ENCODE measurements at regions not wholly inside any gene's neighbourhood (a gene's known extent, or its start where the extent isn't known, plus 50 kb on each side); places are given as distances from the start of the nearest gene placed in this dataset.

- CTCF ChIA-PET, result interaction anchor here (0.6 kb wide), 1 partner anchor 11 kb away, joined by 3 read pairs; no protein-coding TSS in a partner anchor
- H3K4me1 Mint-ChIP-seq, result peaks cover 72% of the 10 kb centered on the region
- H3K27me3 Mint-ChIP-seq, result peaks cover 18% of the 10 kb centered on the region
- H3K4me3 Mint-ChIP-seq, result no peak overlapping the region
- intact Hi-C loops (cut with micrococcal nuclease), result no loop called here
- H3K27ac Mint-ChIP-seq, result no peak overlapping the region
- no peak for TF ChIP-seq CTCF (IDR thresholded peaks at IDR 0.05)
- POLR2A ChIA-PET, result interaction anchor here (0.8 to 1.1 kb wide), 2 partner anchors 19 to 178 kb away, joined by 3 to 4 read pairs; partner anchors contain the start of gene RRBP1
- H3K36me3 Mint-ChIP-seq (ENCODE audit: low read depth), result no peaks in the 10 kb centered on the region
- no peaks in the 10 kb centered on the region for H3K9me3 Mint-ChIP-seq
- DNase-seq, result no peak
- no peak for ATAC-seq (ENCODE audit: low read depth)
Measured at GRCh38 chr20:17860301-17861197, 108.0 kb downstream of the SNX5 start.

DNA sequence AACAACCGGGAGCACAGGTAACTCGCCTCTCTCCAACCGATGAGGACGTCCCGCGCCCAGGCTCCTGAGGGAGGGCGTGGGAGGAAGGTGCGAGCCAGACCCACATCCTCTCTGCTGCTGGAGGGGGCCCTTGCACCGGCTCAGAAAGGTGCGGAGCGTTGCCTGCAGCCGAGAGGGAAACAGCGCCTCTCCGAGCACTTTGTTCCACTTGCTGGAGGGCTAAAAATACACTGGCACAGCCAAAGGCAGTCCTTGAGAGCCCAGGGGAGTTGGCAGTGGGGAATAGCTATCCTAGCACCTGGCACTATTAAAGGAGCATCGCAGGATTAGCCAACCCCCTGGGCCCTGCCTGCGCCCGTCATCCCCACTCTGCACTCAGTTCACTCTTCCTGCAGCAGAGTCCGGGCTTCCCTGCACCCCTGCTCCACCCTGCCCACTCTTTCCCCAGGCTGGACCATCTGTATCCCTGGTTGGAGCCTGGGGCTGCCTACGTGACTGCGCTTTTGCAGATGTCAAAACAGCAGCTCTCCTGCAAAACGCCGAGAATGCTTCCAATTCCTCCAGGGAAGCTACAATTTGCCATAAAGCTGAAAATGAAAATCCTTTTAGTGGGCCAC, 108.9 kb downstream of the SNX5 start:
- Mint-ChIP-seq H3K9me3 (no peaks in the 10 kb centered on the region), H3K4me1 (peaks cover 78% of the 10 kb centered on the region), H3K4me3 (peak overlapping the region; percentile 56), H3K36me3 (ENCODE audit: low read depth) (no peaks in the 10 kb centered on the region), H3K27ac (no peak overlapping the region), H3K27me3 (peaks cover 11% of the 10 kb centered on the region)
- ChIA-PET POLR2A (interaction anchor here (0.8 to 1.1 kb wide), 3 partner anchors 19 to 178 kb away, joined by 3 to 4 read pairs (median 3); partner anchors contain the start of gene RRBP1), CTCF (no interaction called here)
- intact Hi-C loops (cut with micrococcal nuclease), result no loop called here
- TF ChIP-seq CTCF (IDR thresholded peaks at IDR 0.05), result no peak
- DNase-seq (no peak), ATAC-seq (ENCODE audit: low read depth) (no peak)

DNA sequence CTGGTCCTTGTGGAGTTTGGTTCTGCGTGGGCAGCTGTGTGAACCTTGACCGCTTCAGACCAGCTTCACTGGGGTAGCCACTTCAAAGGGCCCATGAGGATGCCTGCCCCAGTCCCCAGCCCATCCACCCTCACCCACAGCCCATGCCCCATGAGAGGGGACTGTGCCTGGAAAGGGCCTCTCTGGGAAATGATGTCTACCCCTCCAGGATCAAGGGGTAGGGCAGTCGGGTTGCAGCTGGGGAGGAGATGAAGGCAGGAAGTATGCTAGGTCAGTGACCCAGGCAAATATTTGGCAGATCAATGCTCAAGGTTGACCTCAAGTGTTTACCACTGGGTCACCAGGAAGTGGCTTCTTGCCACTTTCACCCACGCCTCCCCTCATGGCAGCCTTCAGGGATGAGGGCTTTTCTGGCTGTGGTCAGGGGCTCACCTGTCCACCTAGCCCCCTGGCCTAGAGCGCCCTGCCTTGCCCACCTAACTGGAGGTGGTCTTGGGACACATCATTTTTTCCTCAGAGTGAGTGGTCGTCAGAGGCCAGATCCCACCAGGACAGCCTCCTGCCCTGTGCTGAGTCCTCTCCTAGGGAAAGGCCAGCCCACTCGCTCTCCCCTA, 109.5 kb downstream of the SNX5 start:
- CTCF ChIA-PET, result no interaction called here
- POLR2A ChIA-PET, result interaction anchor here (0.8 to 2.4 kb wide), 3 partner anchors 27 to 36 kb away, joined by 3 to 4 read pairs (median 3); no protein-coding TSS in a partner anchor
- Mint-ChIP-seq H3K4me1 (peaks cover 84% of the 10 kb centered on the region), H3K27me3 (peaks cover 9% of the 10 kb centered on the region), H3K36me3 (ENCODE audit: low read depth) (no peaks in the 10 kb centered on the region), H3K27ac (no peak overlapping the region), H3K9me3 (no peaks in the 10 kb centered on the region), H3K4me3 (peak overlapping the region; percentile 56)
- TF ChIP-seq CTCF (IDR thresholded peaks at IDR 0.05), result no peak
- intact Hi-C loops (cut with micrococcal nuclease), result no loop called here
- ATAC-seq (ENCODE audit: low read depth), result no peak
- no peak for DNase-seq

DNA sequence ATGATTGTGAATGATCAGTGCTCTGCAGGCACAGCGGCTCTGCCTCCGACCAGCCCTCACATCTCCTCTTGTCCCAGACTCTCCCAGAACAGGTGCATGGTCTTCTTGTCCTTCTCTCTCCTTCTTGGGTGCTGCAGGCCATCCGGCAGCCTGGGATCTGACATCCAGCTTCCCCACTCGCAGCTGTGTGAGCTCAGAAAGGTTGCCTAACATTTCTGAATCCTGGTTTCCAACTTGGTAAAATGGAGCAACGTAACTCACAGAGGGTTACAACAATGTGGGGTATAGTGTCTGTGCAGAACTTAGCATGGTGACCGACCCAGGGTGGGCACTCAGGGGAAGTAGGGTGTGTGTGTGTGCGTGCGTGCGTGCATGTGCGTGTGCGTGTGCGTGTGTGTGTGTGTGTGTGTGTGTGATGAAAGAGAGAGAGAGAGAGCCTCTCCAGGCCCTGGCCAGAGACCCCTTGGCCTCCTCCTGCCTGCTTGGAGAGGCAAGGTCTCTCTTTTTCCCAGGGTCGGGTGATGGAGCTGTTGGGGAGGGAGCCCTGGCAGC, 110.1 kb downstream of the SNX5 start:
- Mint-ChIP-seq H3K27ac (peak overlapping the region; percentile 10), H3K36me3 (ENCODE audit: low read depth) (no peaks in the 10 kb centered on the region), H3K27me3 (peaks cover 9% of the 10 kb centered on the region), H3K4me3 (no peak overlapping the region), H3K4me1 (peaks cover 85% of the 10 kb centered on the region), H3K9me3 (no peaks in the 10 kb centered on the region)
- DNase-seq (no peak), ATAC-seq (ENCODE audit: low read depth) (no peak)
- TF ChIP-seq CTCF (IDR thresholded peaks at IDR 0.05), result no peak
- POLR2A ChIA-PET, result interaction anchor here (0.9 to 2.4 kb wide), 2 partner anchors 27 to 34 kb away, joined by 3 to 4 read pairs; no protein-coding TSS in a partner anchor
- intact Hi-C loops (cut with micrococcal nuclease), result no loop called here
- CTCF ChIA-PET, result no interaction called here
